Uterus (tissue), 3 donors: ENCODE measurements at regions not wholly inside any gene's neighbourhood (a gene's known extent, or its start where the extent isn't known, plus 50 kb on each side); places are given as distances from the start of the nearest gene placed in this dataset.

Experiments used
- DNase-seq, 2 donors: peaks; one replicate each; pipeline ENCODE4 v3.0.0-alpha.2; 2019 to 2020
- H3K27ac ChIP-seq, 2 donors: fragments of 200-600 bp; sonication (generic); 1 replicate in 1 of 2; 2 replicates in 1 of 2; pipeline ENCODE4 v1.5.1; 2016 to 2018
- H3K27me3 ChIP-seq, 2 donors: fragments of 200-600 bp; sonication (generic); one replicate each; pipeline ENCODE4 v1.5.1; 2018 to 2019; ENCODE audit warnings: control low read depth in 1 of 2
- H3K36me3 ChIP-seq, 2 donors: fragments of 200-600 bp; sonication (generic); one replicate each; pipeline ENCODE4 v1.5.1; 2019; ENCODE audit warnings: control low read depth in 1 of 2
- H3K4me1 ChIP-seq, 2 donors: fragments of 200-600 bp; sonication (generic); one replicate each; pipeline ENCODE4 v1.5.1; 2018 to 2019; ENCODE audit warnings: control low read depth in 1 of 2
- H3K4me3 ChIP-seq, 2 donors: fragments of 200-600 bp; sonication (generic); 1 replicate in 1 of 2; 2 replicates in 1 of 2; pipeline ENCODE4 v1.5.1; 2018 to 2019; ENCODE audit warnings: mild to moderate bottlenecking in 1 of 2
- H3K9me3 ChIP-seq, 2 donors: fragments of 200-600 bp; sonication (generic); one replicate each; pipeline ENCODE4 v1.5.1; 2019; ENCODE audit warnings: control low read depth in 1 of 2
- POLR2A ChIP-seq, 2 donors: fragments of 450-650 bp; IDR thresholded peaks; one replicate each; pipeline ENCODE4 v1.6.1; 2016; ENCODE audit warnings: antibody characterized with exemption in 2 of 2, mild to moderate bottlenecking in 1 of 2, moderate library complexity in 1 of 2
- intact Hi-C: fragments of 100-400 bp; cut with DNase I; formaldehyde crosslinking; loops from one replicate; pipeline ENCODE4 v1.15.1; 2023; ENCODE audit warnings: low total_unique reads
- TF ChIP-seq, protein P1 (sequence below), 4 experiments: fragments of 200-600 bp in 2 of 4; fragments of 450-650 bp in 2 of 4; sonication (generic) in 2 of 4; IDR thresholded peaks; one replicate each; pipeline ENCODE4 v1.5.1; 2016 to 2019; ENCODE audit warnings: antibody characterized with exemption in 4 of 4, mild to moderate bottlenecking in 2 of 4, moderate library complexity in 1 of 4
- donor health status: DM: yes; HTN: yes; CAD: no.

DNA sequence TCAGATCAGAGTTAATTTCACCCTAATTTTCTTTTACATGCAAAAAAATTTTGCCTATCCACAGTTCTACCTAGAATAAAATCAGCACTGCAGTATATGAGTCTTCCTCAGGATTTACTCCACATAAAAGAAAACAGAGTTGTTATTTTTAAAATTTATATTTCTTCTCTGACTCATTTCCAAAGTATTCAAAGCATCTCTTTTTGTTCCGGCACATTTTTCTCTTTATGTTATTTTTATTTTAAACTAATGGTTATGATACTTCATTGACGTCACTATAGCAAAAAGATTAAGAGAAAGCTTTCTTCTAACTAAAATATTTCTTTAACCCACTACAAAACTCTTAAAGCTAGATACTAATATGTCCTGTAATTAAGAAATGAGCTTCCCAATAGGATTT lies 590.4 kb downstream of the PRELID2 start:
- Histone ChIP-seq H3K4me1 (no peaks in the 10 kb centered on the region), H3K27ac (no peak overlapping the region), H3K9me3 (no peaks in the 10 kb centered on the region), H3K27me3 (no peaks in the 10 kb centered on the region), H3K36me3 (no peaks in the 10 kb centered on the region), H3K4me3 (no peak overlapping the region)
- intact Hi-C loops: no loop called here
- TF ChIP-seq, protein P1, sequence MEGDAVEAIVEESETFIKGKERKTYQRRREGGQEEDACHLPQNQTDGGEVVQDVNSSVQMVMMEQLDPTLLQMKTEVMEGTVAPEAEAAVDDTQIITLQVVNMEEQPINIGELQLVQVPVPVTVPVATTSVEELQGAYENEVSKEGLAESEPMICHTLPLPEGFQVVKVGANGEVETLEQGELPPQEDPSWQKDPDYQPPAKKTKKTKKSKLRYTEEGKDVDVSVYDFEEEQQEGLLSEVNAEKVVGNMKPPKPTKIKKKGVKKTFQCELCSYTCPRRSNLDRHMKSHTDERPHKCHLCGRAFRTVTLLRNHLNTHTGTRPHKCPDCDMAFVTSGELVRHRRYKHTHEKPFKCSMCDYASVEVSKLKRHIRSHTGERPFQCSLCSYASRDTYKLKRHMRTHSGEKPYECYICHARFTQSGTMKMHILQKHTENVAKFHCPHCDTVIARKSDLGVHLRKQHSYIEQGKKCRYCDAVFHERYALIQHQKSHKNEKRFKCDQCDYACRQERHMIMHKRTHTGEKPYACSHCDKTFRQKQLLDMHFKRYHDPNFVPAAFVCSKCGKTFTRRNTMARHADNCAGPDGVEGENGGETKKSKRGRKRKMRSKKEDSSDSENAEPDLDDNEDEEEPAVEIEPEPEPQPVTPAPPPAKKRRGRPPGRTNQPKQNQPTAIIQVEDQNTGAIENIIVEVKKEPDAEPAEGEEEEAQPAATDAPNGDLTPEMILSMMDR (IDR thresholded peaks at IDR 0.05): no peak
- TF ChIP-seq POLR2A (IDR thresholded peaks at IDR 0.05): no peak
- DNase-seq: no peak

DNA sequence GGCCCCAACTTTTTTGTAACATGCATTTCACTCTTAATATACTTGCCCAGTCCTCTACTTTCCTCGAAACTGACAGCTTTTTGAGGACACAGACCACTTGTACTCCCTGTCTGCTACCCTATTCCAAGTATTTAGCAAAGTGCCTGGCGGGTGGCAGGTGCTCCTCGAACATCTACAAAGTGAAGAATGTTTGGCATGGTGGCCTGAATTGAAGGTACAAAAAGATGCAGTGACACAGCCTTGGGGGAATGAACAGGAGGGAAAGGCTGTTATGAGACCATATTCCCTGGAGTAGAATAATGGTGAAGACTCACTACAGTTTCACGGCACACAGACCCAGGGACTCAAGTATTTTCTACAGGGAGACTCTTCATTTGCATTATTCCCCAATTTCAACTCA lies 590.9 kb downstream of the PRELID2 start:
- H3K4me1 ChIP-seq: no peaks in the 10 kb centered on the region
- H3K4me3 ChIP-seq: no peak overlapping the region
- no peaks in the 10 kb centered on the region for H3K36me3 ChIP-seq
- intact Hi-C loops: no loop called here
- H3K27me3 ChIP-seq: no peaks in the 10 kb centered on the region
- DNase-seq: no peak
- TF ChIP-seq, protein P1 (IDR thresholded peaks at IDR 0.05): no peak
- no peak for TF ChIP-seq POLR2A (IDR thresholded peaks at IDR 0.05)
- no peak overlapping the region for H3K27ac ChIP-seq
- no peaks in the 10 kb centered on the region for H3K9me3 ChIP-seq

DNA sequence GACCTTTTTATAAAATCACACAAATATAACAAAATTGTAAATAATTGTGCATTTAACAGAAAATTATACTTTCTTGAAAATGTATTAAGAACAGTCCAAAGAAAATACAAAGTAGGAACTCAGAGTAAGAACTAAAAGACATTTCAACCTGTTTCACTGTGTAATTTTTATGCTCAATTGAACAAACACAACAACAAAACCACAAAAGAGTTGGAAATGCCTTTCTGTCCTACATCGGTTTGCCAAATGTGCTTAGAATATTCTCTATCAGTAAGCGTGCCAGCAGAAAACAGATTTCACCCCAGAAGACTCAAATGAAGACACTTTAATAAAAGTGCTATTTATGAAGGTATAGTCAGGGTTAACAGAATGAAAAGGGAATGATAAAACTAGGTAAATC lies 592.1 kb downstream of the PRELID2 start:
- intact Hi-C loops: no loop called here
- H3K9me3 ChIP-seq: no peaks in the 10 kb centered on the region

DNA sequence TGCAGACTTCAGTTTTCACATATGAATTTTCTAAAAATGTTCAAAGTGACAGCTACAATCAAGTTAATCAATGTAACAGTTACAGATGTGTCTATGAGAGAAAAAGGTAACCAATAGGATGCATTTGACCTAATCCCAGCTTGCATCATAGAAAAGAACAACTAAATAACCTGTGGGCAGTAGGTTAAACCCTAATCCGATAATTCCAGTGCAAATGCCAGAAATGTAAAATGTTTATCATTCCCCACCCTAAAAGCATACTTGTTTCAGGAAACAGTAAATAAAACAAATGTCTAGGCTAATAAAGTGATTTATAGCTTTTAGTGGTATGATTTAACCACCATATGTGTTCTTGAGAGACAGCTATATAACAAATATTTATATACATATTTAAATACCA lies 592.6 kb downstream of the PRELID2 start:
- intact Hi-C loops: no loop called here
- TF ChIP-seq, protein P1 (IDR thresholded peaks at IDR 0.05): no peak
- no peak for TF ChIP-seq POLR2A (IDR thresholded peaks at IDR 0.05)
- Histone ChIP-seq H3K4me1 (no peaks in the 10 kb centered on the region), H3K27ac (no peak overlapping the region), H3K27me3 (no peaks in the 10 kb centered on the region), H3K36me3 (no peaks in the 10 kb centered on the region), H3K9me3 (no peaks in the 10 kb centered on the region), H3K4me3 (no peak overlapping the region)
- DNase-seq: no peak

More for the DNA sequence above, 592.1 kb downstream of the PRELID2 start:
- no peak overlapping the region for H3K27ac ChIP-seq
- no peaks in the 10 kb centered on the region for H3K27me3 ChIP-seq
- DNase-seq: no peak
- no peak overlapping the region for H3K4me3 ChIP-seq
- TF ChIP-seq POLR2A (IDR thresholded peaks at IDR 0.05): no peak
- TF ChIP-seq, protein P1 (IDR thresholded peaks at IDR 0.05): no peak
- H3K4me1 ChIP-seq: no peaks in the 10 kb centered on the region
- no peaks in the 10 kb centered on the region for H3K36me3 ChIP-seq

DNA sequence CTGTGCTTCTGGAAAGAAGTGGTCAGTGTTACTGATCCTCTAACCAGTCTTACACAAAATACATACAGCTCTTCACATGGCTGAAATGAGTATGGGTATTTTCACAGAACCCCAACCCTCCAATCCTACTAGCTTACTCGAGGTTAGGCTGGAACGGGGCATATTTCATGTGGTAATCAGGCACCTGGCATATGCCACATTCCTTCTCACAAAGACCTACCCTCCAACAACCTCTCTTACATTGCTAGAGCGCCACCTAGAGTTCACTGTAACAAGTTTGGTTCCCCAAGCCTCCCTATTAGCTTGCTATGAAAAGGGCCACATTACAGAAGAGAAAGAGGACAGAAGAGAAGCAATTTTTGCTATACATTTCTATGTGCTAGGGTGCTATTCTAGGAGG lies 597.3 kb downstream of the PRELID2 start:
- H3K4me1 ChIP-seq: no peaks in the 10 kb centered on the region
- TF ChIP-seq, protein P1 (IDR thresholded peaks at IDR 0.05): no peak
- H3K36me3 ChIP-seq: no peaks in the 10 kb centered on the region
- no peaks in the 10 kb centered on the region for H3K9me3 ChIP-seq
- no peaks in the 10 kb centered on the region for H3K27me3 ChIP-seq
- intact Hi-C loops: no loop called here
- DNase-seq: no peak
- H3K4me3 ChIP-seq: no peak overlapping the region
- H3K27ac ChIP-seq: no peak overlapping the region
